Caco-2 (cell line): ENCODE measurements at regions not wholly inside any gene's neighbourhood (a gene's known extent, or its start where the extent isn't known, plus 50 kb on each side); places are given as distances from the start of the nearest gene placed in this dataset.

Source experiments
- BruUV-seq: library from RNA; stranded (reverse); fragments of 400-500 nt; replicated peaks from 2 replicates; lab custom pipeline; 2021; lab: Mats Ljungman, UMichigan
- CTCF ChIA-PET: fragments of 300-600 bp; sonication (Branson Sonifier 250); formaldehyde crosslinking; loops from one replicate; lab custom pipeline; 2022; ENCODE audit warnings: antibody characterized with exemption; lab: Charles Lee
- POLR2A ChIA-PET: fragments of 300-600 bp; sonication (Branson Sonifier 250); formaldehyde crosslinking; loops from one replicate; lab custom pipeline; 2022; ENCODE audit warnings: antibody characterized with exemption; lab: Charles Lee
- DNase-seq, 2 experiments: peaks; one replicate each; pipeline versions ENCODE4 v3.0.0 to v3.0.0-alpha.2; 2020 to 2022
- H3K27me3 ChIP-seq: replicated peaks from 2 replicates; pipeline ENCODE4 v1.6.0; 2011; ENCODE audit warnings: low read length; ENCODE audit not compliant: control insufficient read depth, insufficient read depth
- H3K36me3 ChIP-seq: 2 replicates; pipeline ENCODE4 v1.5.1; 2011; ENCODE audit warnings: low read length; ENCODE audit not compliant: control insufficient read depth, insufficient read depth
- H3K4me1 ChIP-seq: fragments of 250-450 bp; sonication (Bioruptor Pico); 2 replicates; pipeline ENCODE4 v1.5.1; 2020; ENCODE audit warnings: mild to moderate bottlenecking
- H3K4me3 ChIP-seq: 2 replicates; pipeline ENCODE4 v1.5.1; 2011; ENCODE audit warnings: low read depth, mild to moderate bottlenecking, control low read depth, low read length
- H3K9me3 ChIP-seq: fragments of 250-450 bp; sonication (Bioruptor Pico); 2 replicates; pipeline ENCODE4 v1.5.1; 2020; ENCODE audit warnings: mild to moderate bottlenecking, moderate library complexity
- H3K27ac Mint-ChIP-seq: one replicate; pipeline ENCODE4 v1.8.0; 2022; ENCODE audit warnings: mixed read lengths; ENCODE audit not compliant: unreplicated experiment
- H3K27me3 Mint-ChIP-seq: one replicate; pipeline ENCODE4 v1.8.0; 2022; ENCODE audit warnings: mixed read lengths; ENCODE audit not compliant: insufficient read depth, unreplicated experiment
- H3K36me3 Mint-ChIP-seq: one replicate; pipeline ENCODE4 v1.8.0; 2022; ENCODE audit warnings: mild to moderate bottlenecking, mixed read lengths; ENCODE audit not compliant: insufficient read depth, unreplicated experiment
- H3K4me1 Mint-ChIP-seq: one replicate; pipeline ENCODE4 v1.8.0; 2022; ENCODE audit warnings: low read depth, mixed read lengths; ENCODE audit not compliant: unreplicated experiment
- H3K4me3 Mint-ChIP-seq: one replicate; pipeline ENCODE4 v1.8.0; 2022; ENCODE audit warnings: mild to moderate bottlenecking, moderate library complexity, mixed read lengths; ENCODE audit not compliant: unreplicated experiment
- H3K9me3 Mint-ChIP-seq: one replicate; pipeline ENCODE4 v1.8.0; 2022; ENCODE audit warnings: mixed read lengths; ENCODE audit not compliant: unreplicated experiment
- intact Hi-C: fragments of 100-400 bp; cut with micrococcal nuclease; formaldehyde crosslinking; loops from one replicate; pipeline ENCODE4 v1.10.0; 2022; ENCODE audit not compliant: unreplicated experiment
- TF ChIP-seq, protein P1 (sequence below), 2 experiments: fragments of 200-600 bp in 1 of 2; IDR thresholded peaks; 1 replicate in 1 of 2; 2 replicates in 1 of 2; pipeline versions ENCODE4 v1.5.1 to v1.8.0; 2011 to 2022; ENCODE audit warnings: antibody characterized with exemption in 1 of 2, control low read depth in 1 of 2, inconsistent platforms in 1 of 2, low read depth in 1 of 2, low read length in 1 of 2, mild to moderate bottlenecking in 1 of 2, moderate library complexity in 1 of 2; ENCODE audit not compliant: insufficient read depth in 1 of 2, severe bottlenecking in 1 of 2, unreplicated experiment in 1 of 2

GRCh38 chr6:113439866-113440265 is 417.3 kb upstream of the MARCKS start:
- intact Hi-C loops: no loop called here
- no peak for DNase-seq
- H3K27me3 ChIP-seq: no peaks in the 10 kb centered on the region
- TF ChIP-seq, protein P1, sequence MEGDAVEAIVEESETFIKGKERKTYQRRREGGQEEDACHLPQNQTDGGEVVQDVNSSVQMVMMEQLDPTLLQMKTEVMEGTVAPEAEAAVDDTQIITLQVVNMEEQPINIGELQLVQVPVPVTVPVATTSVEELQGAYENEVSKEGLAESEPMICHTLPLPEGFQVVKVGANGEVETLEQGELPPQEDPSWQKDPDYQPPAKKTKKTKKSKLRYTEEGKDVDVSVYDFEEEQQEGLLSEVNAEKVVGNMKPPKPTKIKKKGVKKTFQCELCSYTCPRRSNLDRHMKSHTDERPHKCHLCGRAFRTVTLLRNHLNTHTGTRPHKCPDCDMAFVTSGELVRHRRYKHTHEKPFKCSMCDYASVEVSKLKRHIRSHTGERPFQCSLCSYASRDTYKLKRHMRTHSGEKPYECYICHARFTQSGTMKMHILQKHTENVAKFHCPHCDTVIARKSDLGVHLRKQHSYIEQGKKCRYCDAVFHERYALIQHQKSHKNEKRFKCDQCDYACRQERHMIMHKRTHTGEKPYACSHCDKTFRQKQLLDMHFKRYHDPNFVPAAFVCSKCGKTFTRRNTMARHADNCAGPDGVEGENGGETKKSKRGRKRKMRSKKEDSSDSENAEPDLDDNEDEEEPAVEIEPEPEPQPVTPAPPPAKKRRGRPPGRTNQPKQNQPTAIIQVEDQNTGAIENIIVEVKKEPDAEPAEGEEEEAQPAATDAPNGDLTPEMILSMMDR (IDR thresholded peaks at IDR 0.05; ENCODE audit: insufficient read depth in 1 of 2, low read depth in 1 of 2, low read length in 1 of 2, severe bottlenecking in 1 of 2, unreplicated experiment in 1 of 2): no peak
- H3K36me3 ChIP-seq: no peaks in the 10 kb centered on the region
- H3K36me3 Mint-ChIP-seq: no peaks in the 10 kb centered on the region
- H3K27ac Mint-ChIP-seq: no peak overlapping the region
- H3K4me3 Mint-ChIP-seq: no peak overlapping the region
- CTCF ChIA-PET: no interaction called here
- no peaks in the 10 kb centered on the region for H3K9me3 Mint-ChIP-seq
- POLR2A ChIA-PET: no interaction called here
- H3K4me1 Mint-ChIP-seq: no peaks in the 10 kb centered on the region
- no peaks in the 10 kb centered on the region for H3K4me1 ChIP-seq
- no peaks in the 10 kb centered on the region for H3K9me3 ChIP-seq
- no peak overlapping the region for H3K4me3 ChIP-seq
- H3K27me3 Mint-ChIP-seq: no peaks in the 10 kb centered on the region
- BruUV-seq: no TSS peak

DNA sequence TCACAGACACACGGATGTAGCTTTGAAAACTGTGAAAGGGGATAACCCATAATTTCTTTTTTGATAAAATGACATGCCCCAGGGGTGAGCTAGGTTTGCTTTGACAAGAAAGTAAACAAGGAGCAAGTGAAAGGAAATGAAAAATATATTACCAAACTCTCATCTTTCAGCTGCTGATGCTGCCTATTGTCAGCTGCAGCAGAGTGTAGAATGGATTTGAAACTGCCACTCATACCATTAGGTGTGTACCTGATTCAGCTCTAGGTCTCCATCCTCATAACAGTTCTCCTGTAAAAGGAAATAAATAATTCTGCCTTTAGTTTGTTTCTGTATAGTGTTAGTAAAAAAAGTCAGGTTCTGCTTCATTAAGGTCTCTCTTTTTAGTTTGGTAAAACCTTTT is 415.1 kb upstream of the MARCKS start:
- Mint-ChIP-seq H3K4me1 (no peaks in the 10 kb centered on the region), H3K9me3 (no peaks in the 10 kb centered on the region), H3K4me3 (no peak overlapping the region), H3K36me3 (no peaks in the 10 kb centered on the region), H3K27ac (no peak overlapping the region), H3K27me3 (no peaks in the 10 kb centered on the region)
- Histone ChIP-seq H3K4me1 (no peaks in the 10 kb centered on the region), H3K9me3 (no peaks in the 10 kb centered on the region), H3K27me3 (no peaks in the 10 kb centered on the region), H3K4me3 (no peak overlapping the region), H3K36me3 (no peaks in the 10 kb centered on the region)
- ChIA-PET POLR2A (no interaction called here), CTCF (no interaction called here)
- BruUV-seq: no TSS peak
- intact Hi-C loops: no loop called here
- TF ChIP-seq, protein P1 (IDR thresholded peaks at IDR 0.05; ENCODE audit: insufficient read depth in 1 of 2, low read depth in 1 of 2, low read length in 1 of 2, severe bottlenecking in 1 of 2, unreplicated experiment in 1 of 2): no peak
- no peak for DNase-seq

DNA sequence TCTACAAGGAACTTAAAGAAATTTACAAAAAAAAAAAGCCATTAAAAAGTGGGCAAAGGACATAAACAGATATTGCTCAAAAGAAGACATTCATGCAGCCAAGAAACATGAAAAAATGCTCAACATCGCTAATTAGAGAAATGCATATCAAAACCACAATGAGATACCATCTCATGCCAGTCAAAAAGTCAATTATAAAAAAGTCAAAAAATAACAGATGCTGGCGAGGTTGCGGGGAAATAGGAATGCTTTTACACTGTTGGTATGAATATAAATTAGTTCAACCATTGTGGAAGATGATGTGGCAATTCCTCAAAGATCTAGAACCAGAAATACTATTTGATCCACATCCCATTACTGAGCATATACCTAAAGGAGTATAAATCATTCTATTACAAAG is 411.9 kb upstream of the MARCKS start:
- H3K27me3 Mint-ChIP-seq: no peaks in the 10 kb centered on the region
- Histone ChIP-seq H3K9me3 (no peaks in the 10 kb centered on the region), H3K27me3 (no peaks in the 10 kb centered on the region), H3K4me3 (no peak overlapping the region), H3K36me3 (no peaks in the 10 kb centered on the region), H3K4me1 (no peaks in the 10 kb centered on the region)
- no peak overlapping the region for H3K27ac Mint-ChIP-seq
- DNase-seq: no peak
- H3K36me3 Mint-ChIP-seq: no peaks in the 10 kb centered on the region
- no peaks in the 10 kb centered on the region for H3K9me3 Mint-ChIP-seq
- no peaks in the 10 kb centered on the region for H3K4me1 Mint-ChIP-seq
- H3K4me3 Mint-ChIP-seq: no peak overlapping the region
- intact Hi-C loops: no loop called here
- BruUV-seq: no TSS peak
- ChIA-PET POLR2A (no interaction called here), CTCF (no interaction called here)
- TF ChIP-seq, protein P1 (IDR thresholded peaks at IDR 0.05; ENCODE audit: insufficient read depth in 1 of 2, low read depth in 1 of 2, low read length in 1 of 2, severe bottlenecking in 1 of 2, unreplicated experiment in 1 of 2): no peak
